GM21515 (cell line): ENCODE measurements at regions not wholly inside any gene's neighbourhood (a gene's known extent, or its start where the extent isn't known, plus 50 kb on each side); places are given as distances from the start of the nearest gene placed in this dataset.

ENCODE experiments used
- ATAC-seq: cut with Tn5 transposase; IDR thresholded peaks from one replicate; pipeline ENCODE4 v1.9.1; 2021; ENCODE audit not compliant: unreplicated experiment

DNA sequence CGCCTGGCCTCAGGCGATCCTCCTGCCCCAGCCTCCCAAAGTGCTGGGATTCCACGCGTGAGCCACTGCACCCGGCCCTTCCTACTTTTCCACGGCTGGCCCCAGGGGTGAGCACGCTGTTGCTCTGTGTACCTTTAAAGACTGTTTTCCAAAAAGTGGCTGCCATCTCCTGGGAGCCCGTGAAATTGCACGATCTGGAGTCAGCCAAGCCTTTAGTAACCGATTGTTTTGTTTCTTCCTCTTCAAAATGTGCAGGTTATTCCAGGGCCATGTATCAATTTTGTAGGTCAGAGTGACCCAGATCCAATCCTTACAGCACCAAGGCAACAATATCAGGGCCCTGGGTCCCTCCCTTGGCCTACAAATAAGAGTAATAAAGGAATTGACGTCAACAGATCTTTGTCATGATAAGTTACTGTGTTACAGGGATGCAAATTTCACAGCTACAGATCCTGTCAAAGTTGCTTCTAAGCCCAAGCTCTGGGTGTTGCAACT lies 135.6 kb upstream of the ZNF236 start:
- ATAC-seq, result no peak

DNA sequence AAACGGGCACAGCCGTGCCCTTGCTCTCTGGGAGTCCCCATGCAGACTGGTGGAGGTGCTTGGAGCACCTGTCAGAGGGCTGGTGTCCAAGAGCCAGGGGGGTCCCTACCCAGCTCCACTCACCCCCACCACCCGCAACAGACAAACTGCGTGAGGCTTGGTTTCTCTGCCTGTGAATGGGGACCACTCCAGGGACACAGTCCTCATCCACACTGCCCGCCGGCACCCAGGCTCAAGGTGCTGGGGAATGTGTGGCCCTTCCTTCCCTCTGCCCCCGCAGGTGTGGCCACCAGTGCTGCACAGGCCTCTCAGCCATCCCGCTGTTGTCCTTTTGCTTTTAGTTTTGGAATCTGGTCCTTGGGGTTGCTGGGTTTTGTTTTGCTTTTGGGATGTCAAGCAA lies 136.5 kb upstream of the ZNF236 start:
- ATAC-seq, result no peak

GRCh38 chr18:76685402-76685801 lies 137.0 kb upstream of the ZNF236 start:
- no peak for ATAC-seq

DNA sequence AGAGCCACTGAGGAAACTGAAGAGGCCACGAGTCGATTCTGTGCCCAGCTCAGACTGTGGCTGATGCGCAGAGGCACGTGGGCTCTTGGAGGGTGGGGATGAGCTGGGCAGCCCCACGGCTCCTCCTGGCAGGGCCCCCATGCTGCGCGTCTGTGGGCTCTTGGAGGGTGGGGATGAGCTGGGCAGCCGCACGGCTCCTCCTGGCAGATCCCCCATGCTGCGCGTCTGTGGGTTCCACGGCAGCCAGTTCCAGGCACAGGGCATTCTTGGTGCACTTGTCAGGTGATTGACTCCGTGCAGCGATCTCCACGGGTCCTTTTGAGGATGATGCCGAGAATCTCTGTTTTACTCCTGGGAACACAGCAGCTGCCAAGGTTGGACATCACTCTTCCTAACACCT lies 138.1 kb upstream of the ZNF236 start:
- no peak for ATAC-seq

GRCh38 chr18:76679945-76680344 lies 142.4 kb upstream of the ZNF236 start:
- no peak for ATAC-seq

DNA sequence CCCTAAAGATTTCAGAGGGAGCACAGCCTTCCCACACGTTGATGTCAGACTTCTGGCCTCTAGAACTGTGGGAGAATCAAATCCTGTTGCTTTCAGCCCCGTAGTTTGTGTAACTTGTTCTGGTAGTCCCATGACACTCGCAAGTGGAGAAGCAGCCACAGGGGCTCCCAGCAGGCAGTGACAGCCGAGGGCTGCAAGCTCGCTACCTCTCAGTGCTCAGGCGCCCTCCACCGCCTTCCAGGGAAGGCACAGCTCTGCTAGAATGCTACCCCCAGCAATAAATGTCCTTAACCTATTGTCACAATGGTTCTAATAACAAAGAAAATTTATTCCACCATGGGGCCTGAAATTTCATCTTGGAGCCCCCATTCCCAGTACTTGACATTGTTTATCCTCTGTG lies 143.1 kb upstream of the ZNF236 start:
- ATAC-seq, result no peak

GRCh38 chr18:76678248-76678647 lies 144.1 kb upstream of the ZNF236 start:
- ATAC-seq, result no peak

DNA sequence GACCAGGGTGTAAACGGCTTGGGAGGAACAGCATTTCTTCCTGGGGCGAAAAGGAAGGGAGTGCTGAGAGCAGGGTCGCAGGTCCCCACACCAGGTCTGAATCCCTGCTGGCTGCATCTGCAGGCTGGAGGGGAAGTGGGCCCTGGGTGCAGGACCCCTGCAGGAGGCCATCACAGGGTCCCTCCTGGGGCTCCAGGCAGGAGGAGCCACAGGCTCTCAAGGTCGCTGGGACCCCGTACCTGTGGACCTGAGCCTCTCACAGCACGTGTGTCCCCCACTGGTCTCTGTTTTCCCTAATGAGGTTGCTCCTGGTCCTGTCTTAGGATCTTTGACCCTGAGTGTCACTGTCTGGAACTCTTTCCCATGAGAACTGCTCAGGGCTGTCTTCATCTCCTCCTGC lies 147.8 kb upstream of the ZNF236 start:
- ATAC-seq, result no peak

GRCh38 chr18:76673281-76674185 lies 148.8 kb upstream of the ZNF236 start:
- no peak for ATAC-seq

GRCh38 chr18:76672627-76673026 lies 149.7 kb upstream of the ZNF236 start:
- ATAC-seq, result no peak

- ATAC-seq, result no peak
Measured at GRCh38 chr18:76670564-76671288, 151.6 kb upstream of the ZNF236 start.

GRCh38 chr18:76668546-76668945 lies 153.8 kb upstream of the ZNF236 start:
- no peak for ATAC-seq

DNA sequence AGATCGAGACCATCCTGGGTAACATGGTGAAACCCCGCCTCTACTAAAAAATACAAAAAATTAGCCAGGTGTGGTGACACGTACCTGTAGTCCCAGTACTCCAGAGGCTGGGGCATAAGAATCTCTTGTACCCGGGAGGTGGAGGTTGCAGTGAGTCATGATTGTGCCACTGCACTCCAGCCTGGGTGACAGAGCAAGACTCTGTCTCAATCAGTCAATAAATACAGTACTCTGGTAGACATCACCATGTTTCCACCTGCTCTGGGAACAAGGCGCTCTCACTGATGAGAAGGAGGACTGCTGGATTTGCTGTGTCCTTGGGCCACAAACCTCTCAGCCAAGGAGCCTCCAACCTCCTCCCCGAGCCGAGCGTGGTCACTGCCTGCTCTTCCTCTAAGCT lies 154.2 kb upstream of the ZNF236 start:
- ATAC-seq, result no peak

DNA sequence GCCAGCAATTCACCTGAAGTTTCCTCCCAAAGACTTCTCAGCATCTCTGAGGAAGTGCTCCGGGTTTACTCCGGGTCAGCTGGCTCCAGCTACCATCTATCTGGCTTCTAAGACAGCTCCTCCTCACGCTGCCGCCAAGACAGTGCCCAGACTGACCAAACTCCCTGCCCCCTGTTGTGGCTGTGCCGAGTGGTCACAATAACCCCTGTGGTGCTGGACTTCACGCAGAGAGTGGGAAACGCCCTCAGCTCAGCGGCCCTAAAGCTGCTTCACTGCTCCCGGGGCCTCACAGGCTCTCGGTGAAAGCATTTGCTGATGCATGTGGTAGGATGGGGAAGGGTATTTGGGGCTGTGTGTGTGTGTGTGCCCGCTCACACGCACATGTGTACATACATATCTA lies 154.8 kb upstream of the ZNF236 start:
- ATAC-seq, result no peak

- ATAC-seq, result no peak
Measured at GRCh38 chr18:76662626-76663025, 159.7 kb upstream of the ZNF236 start.

DNA sequence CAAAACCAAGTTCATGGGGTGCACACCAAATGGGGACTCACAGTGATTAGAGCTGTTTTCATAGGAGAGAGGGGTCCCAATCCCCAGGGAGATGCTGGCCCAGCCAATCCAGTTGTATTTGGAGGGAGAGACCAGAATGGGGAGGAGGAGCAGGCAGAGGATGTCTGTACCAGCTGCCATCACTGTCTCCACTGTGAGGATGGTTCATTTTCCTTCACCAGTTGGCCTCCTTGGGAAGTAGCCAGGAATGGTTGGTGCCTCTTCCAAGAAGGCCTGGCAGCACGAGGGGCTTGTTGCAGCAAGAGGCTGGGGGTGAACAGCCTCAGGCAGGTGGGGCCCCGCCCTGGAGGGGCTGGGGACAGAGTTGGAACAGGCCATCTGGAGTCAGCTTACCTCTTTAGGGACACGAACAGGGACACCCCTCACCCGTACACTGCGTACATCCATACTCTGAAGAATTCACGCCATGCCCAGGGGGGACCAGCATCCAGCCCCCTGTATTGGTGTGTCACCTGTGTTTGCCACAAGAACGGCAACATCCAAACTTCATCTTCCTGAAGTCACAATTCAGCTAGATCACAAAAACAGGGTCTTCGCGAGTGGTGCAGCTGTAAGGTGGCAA lies 161.7 kb upstream of the ZNF236 start:
- no peak for ATAC-seq

GRCh38 chr18:76658627-76659026 lies 163.6 kb upstream of the ZNF516 start:
- no peak for ATAC-seq

- ATAC-seq, result no peak
Measured at GRCh38 chr18:76657911-76658470, 162.9 kb upstream of the ZNF516 start.

DNA sequence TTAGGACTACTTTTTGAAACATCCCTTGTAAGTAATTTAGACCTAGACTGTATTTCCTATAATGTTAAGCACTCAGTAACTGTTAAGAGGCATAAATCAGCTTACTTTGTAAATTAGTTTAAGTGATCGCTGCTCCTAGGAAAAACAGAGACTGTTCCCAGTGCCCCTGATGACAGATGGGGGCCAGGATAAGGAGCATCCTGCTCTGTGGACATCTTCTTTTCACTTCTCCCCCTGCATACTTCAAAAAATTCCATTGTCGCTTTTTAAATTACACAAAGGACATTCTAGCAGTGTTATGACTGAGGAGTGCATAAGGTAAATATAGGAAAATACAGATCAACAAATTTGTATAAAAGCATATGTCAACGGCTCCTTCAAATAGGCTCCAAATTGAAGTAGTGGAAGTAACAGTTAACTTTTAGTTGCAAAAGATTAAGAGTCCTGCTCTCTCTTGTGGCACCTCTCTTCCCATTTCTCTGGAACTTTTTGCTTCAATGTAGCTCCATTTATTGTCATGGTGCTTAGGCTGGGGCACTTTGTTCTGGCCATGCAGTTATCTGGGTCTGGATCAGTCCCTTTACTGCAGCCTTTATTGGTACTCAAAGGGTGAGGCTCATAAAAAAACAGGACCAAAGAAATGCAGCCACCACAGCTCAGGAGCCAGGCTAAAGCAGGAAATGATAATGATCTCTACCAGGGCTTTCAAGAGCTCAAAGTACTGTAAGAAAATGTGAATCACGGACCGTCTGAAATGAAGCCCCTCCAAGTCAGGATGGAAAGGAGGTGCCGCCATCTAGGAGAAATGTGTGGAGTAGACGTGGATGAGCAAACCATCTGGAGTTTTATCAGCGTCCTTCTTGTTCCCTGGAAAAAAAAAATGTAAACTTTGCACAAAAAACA lies 162.1 kb upstream of the ZNF516 start:
- ATAC-seq, result no peak

GRCh38 chr18:76654577-76654976 lies 159.5 kb upstream of the ZNF516 start:
- no peak for ATAC-seq
